ENCODE measurements at regions not wholly inside any gene's neighbourhood (a gene's known extent, or its start where the extent isn't known, plus 50 kb on each side); places are given as distances from the start of the nearest gene placed in this dataset.

GRCh38 chr19:32150605-32151004 is 194.8 kb upstream of the ZNF507 start:
- DNase-seq (ENCODE audit: low read depth in 1 of 2, low spot score in 1 of 2): no peak

GRCh38 chr19:32154418-32154817 is 191.0 kb upstream of the ZNF507 start:
- no peak for DNase-seq (ENCODE audit: low read depth in 1 of 2, low spot score in 1 of 2)

- no peak for DNase-seq (ENCODE audit: low read depth in 1 of 2, low spot score in 1 of 2)
Measured at GRCh38 chr19:32164384-32164992, 180.9 kb upstream of the ZNF507 start.

- DNase-seq (ENCODE audit: low read depth in 1 of 2, low spot score in 1 of 2): no peak
Measured at GRCh38 chr19:32165141-32165540, 180.3 kb upstream of the ZNF507 start.

- no peak for DNase-seq (ENCODE audit: low read depth in 1 of 2, low spot score in 1 of 2)
Measured at GRCh38 chr19:32165750-32166149, 179.7 kb upstream of the ZNF507 start.

GRCh38 chr19:32166238-32166637 is 179.2 kb upstream of the ZNF507 start:
- no peak for DNase-seq (ENCODE audit: low read depth in 1 of 2, low spot score in 1 of 2)

GRCh38 chr19:32168111-32168510 is 177.3 kb upstream of the ZNF507 start:
- no peak for DNase-seq (ENCODE audit: low read depth in 1 of 2, low spot score in 1 of 2)

GRCh38 chr19:32168606-32169005 is 176.8 kb upstream of the ZNF507 start:
- DNase-seq (ENCODE audit: low read depth in 1 of 2, low spot score in 1 of 2): no peak

GRCh38 chr19:32171719-32172151 is 173.7 kb upstream of the ZNF507 start:
- DNase-seq (ENCODE audit: low read depth in 1 of 2, low spot score in 1 of 2): no peak

GRCh38 chr19:32172566-32173160 is 172.7 kb upstream of the ZNF507 start:
- DNase-seq (ENCODE audit: low read depth in 1 of 2, low spot score in 1 of 2): no peak

- DNase-seq (ENCODE audit: low read depth in 1 of 2, low spot score in 1 of 2): no peak
Measured at GRCh38 chr19:32173836-32174235, 171.6 kb upstream of the ZNF507 start.

- DNase-seq (ENCODE audit: low read depth in 1 of 2, low spot score in 1 of 2): no peak
Measured at GRCh38 chr19:32174386-32175113, 170.9 kb upstream of the ZNF507 start.

GRCh38 chr19:32176591-32176990 is 168.8 kb upstream of the ZNF507 start:
- no peak for DNase-seq (ENCODE audit: low read depth in 1 of 2, low spot score in 1 of 2)

GRCh38 chr19:32177686-32178085 is 167.7 kb upstream of the ZNF507 start:
- DNase-seq (ENCODE audit: low read depth in 1 of 2, low spot score in 1 of 2): no peak

GRCh38 chr19:32178401-32178800 is 167.0 kb upstream of the ZNF507 start:
- no peak for DNase-seq (ENCODE audit: low read depth in 1 of 2, low spot score in 1 of 2)

GRCh38 chr19:32178956-32179355 is 166.5 kb upstream of the ZNF507 start:
- DNase-seq (ENCODE audit: low read depth in 1 of 2, low spot score in 1 of 2): no peak

GRCh38 chr19:32181216-32181920 is 164.0 kb upstream of the ZNF507 start:
- no peak for DNase-seq (ENCODE audit: low read depth in 1 of 2, low spot score in 1 of 2)

GRCh38 chr19:32186542-32187330 is 158.7 kb upstream of the ZNF507 start:
- DNase-seq (ENCODE audit: low read depth in 1 of 2, low spot score in 1 of 2): no peak

GRCh38 chr19:32188921-32189320 is 156.5 kb upstream of the ZNF507 start:
- DNase-seq (ENCODE audit: low read depth in 1 of 2, low spot score in 1 of 2): no peak

GRCh38 chr19:32189956-32190706 is 155.3 kb upstream of the ZNF507 start:
- no peak for DNase-seq (ENCODE audit: low read depth in 1 of 2, low spot score in 1 of 2)

Measured in activated CD4-positive, alpha-beta T cell treated with anti-CD3 and anti-CD28 coated beads, Interleukin-2, amount 50 U/mL, for 24 hours (primary cell).